ENCODE measurements at regions not wholly inside any gene's neighbourhood (a gene's known extent, or its start where the extent isn't known, plus 50 kb on each side); places are given as distances from the start of the nearest gene placed in this dataset.

- H3K36me3 Mint-ChIP-seq (ENCODE audit: low read depth) = no peaks in the 10 kb centered on the region
- no peaks in the 10 kb centered on the region for H3K4me1 Mint-ChIP-seq
- no peak overlapping the region for H3K4me3 Mint-ChIP-seq
- H3K27me3 Mint-ChIP-seq = no peaks in the 10 kb centered on the region
- CTCF ChIA-PET = no interaction called here
- POLR2A ChIA-PET = no interaction called here
- no peak overlapping the region for H3K27ac Mint-ChIP-seq
- intact Hi-C loops (cut with micrococcal nuclease) = no loop called here
- ATAC-seq (ENCODE audit: low read depth) = no peak
- no peaks in the 10 kb centered on the region for H3K9me3 Mint-ChIP-seq
- no peak for DNase-seq
- TF ChIP-seq CTCF (IDR thresholded peaks at IDR 0.05) = no peak
Measured at GRCh38 chr12:126899926-126900792, 1366.8 kb upstream of the TMEM132C start.

GRCh38 chr12:126903027-126903876, 1363.7 kb upstream of the TMEM132C start:
- no peaks in the 10 kb centered on the region for H3K27me3 Mint-ChIP-seq
- intact Hi-C loops (cut with micrococcal nuclease) = no loop called here
- no peak for ATAC-seq (ENCODE audit: low read depth)
- no peak overlapping the region for H3K4me3 Mint-ChIP-seq
- DNase-seq = no peak
- H3K36me3 Mint-ChIP-seq (ENCODE audit: low read depth) = no peaks in the 10 kb centered on the region
- TF ChIP-seq CTCF (IDR thresholded peaks at IDR 0.05) = no peak
- CTCF ChIA-PET = no interaction called here
- POLR2A ChIA-PET = no interaction called here
- no peaks in the 10 kb centered on the region for H3K9me3 Mint-ChIP-seq
- H3K4me1 Mint-ChIP-seq = no peaks in the 10 kb centered on the region
- H3K27ac Mint-ChIP-seq = no peak overlapping the region

DNA sequence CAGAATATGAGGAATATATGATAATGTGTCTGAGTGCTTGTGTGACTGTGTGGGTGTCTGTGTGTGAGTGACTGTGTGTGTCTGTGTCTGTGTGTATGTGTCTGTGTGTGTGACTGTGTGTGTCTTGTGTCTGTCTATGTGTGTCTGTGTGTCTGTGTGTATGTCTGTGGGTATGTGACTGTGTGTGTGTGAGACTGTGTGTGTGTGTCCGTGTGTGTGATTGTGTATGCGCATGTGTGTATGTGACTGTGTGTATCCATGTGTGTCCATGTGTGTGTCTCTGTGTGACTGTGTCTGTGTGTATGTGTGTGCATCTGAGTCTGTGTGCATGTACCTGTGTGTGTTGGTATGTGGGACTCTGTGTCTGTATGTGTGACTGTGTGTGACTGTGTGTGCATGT, 1361.2 kb upstream of the TMEM132C start:
- POLR2A ChIA-PET = no interaction called here
- TF ChIP-seq CTCF (IDR thresholded peaks at IDR 0.05) = no peak
- no peak overlapping the region for H3K4me3 Mint-ChIP-seq
- H3K9me3 Mint-ChIP-seq = no peaks in the 10 kb centered on the region
- H3K27me3 Mint-ChIP-seq = no peaks in the 10 kb centered on the region
- no peaks in the 10 kb centered on the region for H3K4me1 Mint-ChIP-seq
- H3K27ac Mint-ChIP-seq = no peak overlapping the region
- DNase-seq (no peak), ATAC-seq (ENCODE audit: low read depth) (no peak)
- no peaks in the 10 kb centered on the region for H3K36me3 Mint-ChIP-seq (ENCODE audit: low read depth)
- CTCF ChIA-PET = no interaction called here
- intact Hi-C loops (cut with micrococcal nuclease) = no loop called here

- no peak for ATAC-seq (ENCODE audit: low read depth)
- no peaks in the 10 kb centered on the region for H3K9me3 Mint-ChIP-seq
- no peak for DNase-seq
- no peaks in the 10 kb centered on the region for H3K27me3 Mint-ChIP-seq
- H3K4me1 Mint-ChIP-seq = no peaks in the 10 kb centered on the region
- POLR2A ChIA-PET = no interaction called here
- no peak for TF ChIP-seq CTCF (IDR thresholded peaks at IDR 0.05)
- no peak overlapping the region for H3K27ac Mint-ChIP-seq
- H3K36me3 Mint-ChIP-seq (ENCODE audit: low read depth) = no peaks in the 10 kb centered on the region
- CTCF ChIA-PET = no interaction called here
- H3K4me3 Mint-ChIP-seq = no peak overlapping the region
- intact Hi-C loops (cut with micrococcal nuclease) = no loop called here
Measured at GRCh38 chr12:126907900-126908764, 1358.8 kb upstream of the TMEM132C start.

Data from activated B cell treated with CpG ODN at 0.5 μM for 24 hours (primary cell).